GM21423 (cell line): ENCODE measurements at regions not wholly inside any gene's neighbourhood (a gene's known extent, or its start where the extent isn't known, plus 50 kb on each side); places are given as distances from the start of the nearest gene placed in this dataset.
"Not testable (repeated sequence)": the region's sequence is repeated elsewhere in the genome, so short reads cannot be mapped to it uniquely, and the experiment has no call there.

Experiments used
- ATAC-seq: cut with Tn5 transposase; IDR thresholded peaks from one replicate; pipeline ENCODE4 v1.9.1; 2021; ENCODE audit warnings: mild to moderate bottlenecking, moderate library complexity; ENCODE audit not compliant: unreplicated experiment

DNA sequence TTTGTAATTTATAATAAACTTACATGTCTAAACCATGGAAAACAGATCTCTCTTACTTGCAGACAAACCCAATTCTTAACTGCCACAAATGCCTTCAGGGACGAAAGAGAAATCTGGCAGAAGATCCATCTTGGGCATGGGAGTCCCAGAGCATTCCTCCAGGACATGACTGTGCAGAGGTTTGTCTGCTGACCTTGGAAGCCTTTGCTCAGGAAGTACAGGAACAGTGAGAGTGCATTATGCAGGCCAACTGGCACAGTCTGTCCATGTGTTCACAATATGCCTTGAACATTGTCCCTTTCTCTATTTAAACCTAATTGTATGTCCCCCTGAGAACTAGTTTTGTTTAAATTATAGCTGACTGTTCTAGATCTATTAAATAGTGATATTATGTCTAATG, 467.1 kb downstream of the ATP23 start:
- ATAC-seq = no peak

DNA sequence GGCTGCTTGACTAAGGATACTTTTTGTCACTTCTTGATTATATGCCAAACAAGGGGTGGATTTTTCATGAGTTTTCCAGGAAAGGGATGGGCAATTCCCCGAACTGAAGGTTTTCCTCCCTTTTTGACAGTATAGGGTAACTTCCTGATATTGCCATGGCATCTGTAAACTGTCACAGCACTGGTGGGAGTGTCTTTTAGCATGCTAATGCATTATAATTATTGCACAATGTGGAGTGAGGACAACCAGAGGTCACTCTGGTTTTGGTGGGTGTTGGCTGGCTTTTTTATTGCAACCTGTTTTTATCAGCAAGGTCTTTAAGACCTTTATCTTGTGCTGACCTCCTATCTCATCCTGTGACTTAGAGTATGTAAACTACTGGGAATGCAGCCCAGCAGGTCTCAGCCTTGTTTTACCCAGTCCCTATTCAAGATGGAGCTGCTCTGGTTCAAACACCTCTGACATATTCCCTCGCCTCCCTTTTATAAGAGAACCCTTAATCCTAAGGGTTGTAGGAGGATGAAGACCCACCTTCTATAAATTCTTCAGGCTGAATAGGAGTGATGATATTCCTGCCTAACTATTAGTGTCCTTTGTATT, 471.2 kb downstream of the ATP23 start:
- no peak for ATAC-seq

DNA sequence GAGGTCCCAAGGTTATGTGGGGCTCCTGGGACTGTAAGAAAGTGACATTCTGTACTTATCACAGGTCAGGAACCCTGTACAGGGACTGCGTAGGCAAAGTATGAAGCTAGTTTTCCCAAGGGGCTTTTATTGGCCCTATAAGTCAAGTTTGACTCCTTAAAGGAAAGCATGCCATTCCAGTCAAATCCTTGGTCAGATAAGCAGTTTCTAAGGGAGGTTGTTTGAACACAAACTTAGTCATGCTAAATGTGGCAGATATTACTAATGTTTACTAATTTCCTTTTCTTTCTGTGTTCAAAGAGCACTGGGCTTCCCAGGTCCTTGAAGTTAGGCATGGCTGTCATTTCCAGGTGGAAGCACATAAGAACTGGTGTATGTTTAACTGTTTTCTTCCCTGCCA, 472.4 kb downstream of the ATP23 start:
- no peak for ATAC-seq

DNA sequence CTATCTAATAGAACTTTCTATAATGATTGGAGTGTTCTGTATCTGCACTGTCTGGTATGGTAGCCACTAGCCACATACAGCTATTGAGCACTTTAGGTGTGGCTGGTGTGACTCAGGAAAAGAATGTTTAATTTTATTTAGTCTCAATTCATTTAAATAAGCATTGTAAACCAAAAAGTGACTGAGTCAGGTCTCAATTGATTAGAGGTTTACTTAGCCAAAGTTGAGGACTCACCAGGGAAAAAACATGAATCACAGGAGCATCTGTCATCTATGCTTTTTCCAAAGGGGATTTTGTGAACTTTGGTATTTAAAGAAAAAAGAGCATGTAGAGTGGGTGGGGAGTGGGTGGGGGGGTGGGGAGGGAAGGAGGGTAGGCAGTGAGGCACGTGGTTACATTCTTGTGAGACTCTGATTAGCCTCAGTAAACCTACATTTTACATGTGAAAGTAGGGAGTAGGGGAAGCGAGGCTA, 473.1 kb downstream of the ATP23 start:
- no peak for ATAC-seq

DNA sequence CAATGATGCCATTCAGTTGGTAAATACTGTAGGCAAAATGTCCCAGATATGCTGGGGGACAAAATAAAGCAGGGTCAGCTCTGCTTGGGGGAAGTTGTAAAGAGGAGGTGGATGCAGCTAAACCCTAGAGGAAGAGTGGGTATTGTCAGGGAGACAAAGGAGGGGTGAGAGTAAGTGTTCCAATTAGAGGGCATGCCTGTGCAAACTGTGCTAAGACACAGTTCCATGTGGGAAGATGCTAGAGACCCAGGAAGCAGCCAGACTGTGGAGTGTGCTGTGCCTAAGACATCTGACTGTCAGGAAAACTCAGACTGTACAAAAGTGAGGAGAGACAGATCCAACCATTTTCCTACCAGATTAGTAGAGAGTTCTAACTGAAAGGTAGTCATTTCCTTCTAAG, 474.3 kb downstream of the ATP23 start:
- no peak for ATAC-seq

DNA sequence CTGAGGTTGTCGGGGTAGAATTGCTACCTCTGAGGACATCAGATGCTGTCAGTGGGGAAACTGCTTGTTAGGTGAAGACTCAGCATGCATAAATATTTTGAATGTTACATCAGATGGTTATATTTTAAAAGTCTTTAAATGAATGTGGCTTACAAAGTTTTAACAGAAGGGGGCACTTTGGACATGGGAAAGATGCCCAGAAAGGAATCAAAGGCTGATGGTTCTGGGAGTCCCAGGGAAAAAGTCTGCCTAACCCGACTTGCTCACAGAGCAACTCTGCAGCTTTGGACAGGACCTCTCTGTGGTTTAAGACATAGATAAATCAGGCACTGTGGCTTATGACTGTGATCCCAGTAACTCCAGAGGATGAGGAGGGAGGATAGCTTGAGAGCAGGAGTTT, 474.9 kb downstream of the ATP23 start:
- ATAC-seq = no peak

DNA sequence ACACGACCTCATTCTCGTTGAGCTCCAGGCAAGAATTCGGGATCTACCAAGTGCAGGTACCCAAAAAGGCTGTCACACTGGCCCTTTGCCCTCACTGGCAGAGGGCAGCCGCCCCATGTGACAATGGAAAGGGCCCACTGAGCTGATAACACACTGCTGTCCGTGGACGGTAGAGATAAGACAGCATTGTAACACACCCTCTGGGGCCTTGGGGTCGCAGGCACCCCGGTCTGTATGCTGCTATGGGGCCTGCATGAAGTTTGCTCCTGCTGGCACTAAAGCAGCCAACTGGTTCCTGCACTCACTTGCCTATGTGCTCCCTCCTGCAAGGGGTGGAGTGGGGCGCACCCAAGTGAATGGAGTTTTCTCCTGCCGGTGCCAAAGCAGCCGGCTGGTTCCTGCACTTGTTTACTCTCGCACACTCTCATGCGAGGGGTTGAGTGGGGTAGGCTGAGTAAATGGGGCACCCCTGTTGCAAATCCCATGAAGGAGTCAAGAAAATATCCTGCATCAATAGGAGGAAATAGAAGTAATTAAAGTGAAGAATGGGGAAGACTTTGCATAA, 477.9 kb downstream of the ATP23 start:
- ATAC-seq = no peak

DNA sequence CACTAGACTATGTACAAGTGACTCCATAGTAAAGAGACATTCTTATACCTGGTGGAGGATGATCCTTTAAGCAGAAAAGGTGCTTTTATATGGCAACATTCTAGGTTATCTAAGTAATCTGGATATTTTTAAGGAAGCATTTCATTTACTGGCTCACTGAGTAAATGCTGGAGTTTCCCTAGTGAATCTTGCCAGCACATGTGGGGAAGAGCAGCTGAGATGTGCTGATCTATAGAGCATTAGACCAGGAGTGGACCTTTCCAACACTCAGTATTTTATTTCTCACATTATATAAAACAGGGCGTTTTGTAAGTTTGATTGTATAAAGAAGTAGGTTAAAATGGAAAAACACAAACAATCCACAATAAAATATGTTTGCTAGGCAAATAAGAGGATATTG, 478.5 kb downstream of the ATP23 start:
- no peak for ATAC-seq

DNA sequence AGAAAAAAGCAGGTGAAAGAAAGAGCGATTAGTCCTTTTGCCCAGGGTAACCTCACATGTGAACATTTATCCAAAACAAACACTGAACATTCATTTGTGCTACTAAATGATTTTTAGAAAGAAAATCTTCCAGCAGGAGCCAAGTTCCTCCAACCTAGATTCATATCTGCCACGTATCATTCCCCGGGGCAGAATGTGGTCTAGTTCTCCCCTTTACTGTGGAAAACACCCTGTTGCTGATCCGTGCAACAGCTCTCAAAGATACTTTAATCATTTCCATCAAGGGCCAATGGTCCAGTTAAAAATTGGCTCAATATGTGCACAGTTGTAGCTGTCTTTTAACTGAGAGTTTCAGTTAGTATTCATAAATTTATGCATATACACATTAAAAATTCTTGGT, 479.1 kb downstream of the ATP23 start:
- ATAC-seq = no peak

DNA sequence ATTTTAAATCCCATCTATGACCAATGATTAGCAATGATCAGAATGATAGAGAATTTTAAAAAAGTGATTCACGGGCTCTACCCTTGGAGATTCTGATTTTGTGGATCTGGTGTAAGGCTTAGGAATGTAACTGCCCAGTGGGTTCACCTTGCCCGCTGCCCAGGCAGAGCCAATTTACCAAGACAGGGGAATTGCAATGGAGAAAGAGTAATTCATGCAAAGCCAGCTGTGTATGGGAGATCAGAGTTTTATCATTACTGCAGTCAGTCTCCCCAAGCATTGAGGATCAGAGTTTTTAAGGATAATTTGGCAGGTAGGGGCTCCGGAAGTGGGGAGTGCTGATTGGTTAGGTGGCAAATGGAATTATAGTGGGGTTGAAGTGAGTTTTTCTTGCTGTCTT, 480.6 kb downstream of the ATP23 start:
- no peak for ATAC-seq

DNA sequence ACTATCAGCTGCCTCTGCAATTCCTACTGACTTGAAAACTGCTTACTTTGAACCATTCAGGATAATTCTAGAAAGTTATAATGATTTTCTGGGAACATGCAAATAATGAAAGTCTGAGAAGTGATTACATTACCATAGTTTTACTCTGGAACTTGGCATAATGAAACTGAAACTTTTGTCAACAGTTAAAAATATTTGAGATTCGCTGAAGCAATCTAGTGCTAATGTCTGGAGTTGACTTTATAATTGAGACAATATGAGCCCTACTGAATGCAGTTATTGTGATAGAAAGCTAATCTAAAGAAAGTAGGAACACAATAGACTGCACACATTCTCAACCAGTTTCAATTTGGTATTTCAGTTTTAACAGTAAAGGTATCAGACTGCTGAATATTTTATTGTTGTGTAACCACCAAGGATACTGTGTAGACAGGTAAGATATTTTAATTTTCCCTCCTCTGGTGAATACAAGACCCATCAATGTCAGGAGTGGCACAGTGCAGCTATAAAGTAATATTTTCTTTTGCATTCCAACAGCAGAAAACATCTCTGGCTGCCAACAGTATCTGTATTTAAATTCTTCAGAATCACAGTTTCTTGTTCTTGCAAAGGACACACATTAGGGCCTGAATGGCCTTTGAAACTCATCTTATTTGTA, 483.5 kb downstream of the ATP23 start:
- peak; percentile 20 for ATAC-seq

DNA sequence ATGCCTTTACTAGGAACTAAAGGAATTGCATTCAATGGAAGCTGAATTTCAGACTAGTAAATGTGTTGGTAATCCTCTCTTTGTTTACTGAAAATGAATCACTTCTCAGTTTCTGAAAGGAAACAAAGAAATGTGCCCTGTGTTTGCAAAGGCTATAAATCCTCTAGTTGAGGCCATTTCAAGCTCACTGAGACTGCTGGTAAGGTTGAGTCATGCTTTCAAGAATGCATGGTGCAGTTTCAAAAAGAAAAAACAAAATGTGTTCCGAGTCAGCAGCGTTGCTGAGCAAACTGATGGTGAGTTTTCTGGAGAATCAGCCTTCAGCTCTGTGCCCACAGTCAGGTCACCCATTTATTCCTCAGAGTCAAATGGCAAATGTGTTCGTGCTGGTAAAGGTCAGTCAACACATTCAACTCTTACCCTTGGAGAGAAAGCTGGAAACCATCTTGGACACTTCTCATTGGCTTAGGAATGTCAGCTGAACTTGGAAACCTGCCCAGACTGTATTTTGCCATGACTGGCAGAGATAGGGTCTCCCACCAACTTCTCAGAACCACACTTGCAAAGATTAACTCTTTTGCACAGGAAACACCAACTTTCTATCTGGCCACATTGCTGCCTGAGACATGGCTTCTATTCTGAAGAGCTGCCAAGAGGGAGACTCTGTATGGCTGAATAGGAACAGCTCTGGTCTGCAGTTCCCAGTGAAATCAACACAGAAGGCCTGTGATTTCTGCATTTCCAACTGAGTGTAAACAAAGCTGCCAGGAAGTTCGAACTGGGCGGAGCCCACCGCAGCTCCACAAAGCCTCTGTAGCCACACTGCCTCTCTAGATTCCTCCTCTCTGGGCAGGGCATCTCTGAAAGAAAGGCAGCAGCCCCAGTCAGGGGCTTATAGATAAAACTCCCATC, 484.4 kb downstream of the ATP23 start:
- ATAC-seq = peak; percentile 89

DNA sequence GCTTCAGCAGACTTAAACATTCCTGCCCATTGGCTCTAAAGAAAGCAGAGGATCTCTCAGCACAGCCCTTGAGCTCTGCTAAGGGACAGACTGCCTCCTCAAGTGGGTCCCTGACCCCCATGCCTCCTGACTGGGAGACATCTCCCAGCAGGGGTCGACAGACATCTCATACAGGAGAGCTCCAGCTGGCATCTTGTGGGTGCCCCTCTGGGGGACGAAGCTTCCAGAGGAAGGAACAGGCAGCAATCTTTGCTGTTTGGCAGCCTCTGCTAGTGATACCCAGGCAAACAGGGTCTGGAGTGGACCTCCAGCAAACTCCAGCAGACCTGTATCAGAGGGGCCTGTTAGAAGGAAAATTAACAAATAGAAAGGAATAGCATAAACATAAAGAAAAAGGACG, 485.1 kb downstream of the ATP23 start:
- ATAC-seq = not testable (repeated sequence)

DNA sequence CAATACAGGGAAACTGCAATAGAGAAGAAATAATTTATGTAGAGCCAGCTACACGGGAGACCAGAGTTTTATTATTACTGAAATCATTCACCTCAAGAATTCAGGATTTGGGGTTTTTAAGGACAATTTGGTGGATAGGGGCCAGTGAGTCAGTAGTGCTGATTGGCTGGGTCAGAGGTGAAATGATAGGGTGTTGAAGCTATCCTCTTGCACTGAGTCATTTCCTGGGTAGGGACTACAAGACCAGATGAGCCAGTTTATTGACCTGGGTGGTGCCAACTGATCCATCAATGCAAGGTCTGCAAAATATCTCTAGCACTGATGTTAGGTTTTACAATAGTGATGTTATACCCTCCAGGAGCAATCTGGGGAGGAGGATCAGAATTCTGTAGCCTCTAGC, 486.3 kb downstream of the LRIG3 start:
- ATAC-seq = no peak

DNA sequence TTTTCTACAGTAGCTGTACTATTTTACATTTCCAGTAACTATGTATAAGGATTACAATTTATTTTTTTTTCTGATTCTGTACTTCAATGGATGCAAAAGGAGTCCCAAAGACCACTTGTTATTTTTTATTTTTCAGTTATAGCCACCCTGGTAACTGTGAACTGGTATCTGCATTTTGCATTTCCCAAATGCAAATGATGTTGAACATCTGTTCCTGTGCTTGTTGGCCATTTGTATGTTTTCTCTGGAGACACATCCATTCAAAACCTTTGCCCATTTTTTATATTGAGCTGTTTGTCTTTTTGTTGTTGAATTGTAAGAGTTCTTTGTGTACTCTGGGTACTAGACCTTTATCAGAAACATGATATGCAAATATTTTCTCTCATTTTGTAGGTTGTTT, 485.6 kb downstream of the LRIG3 start:
- ATAC-seq = no peak

DNA sequence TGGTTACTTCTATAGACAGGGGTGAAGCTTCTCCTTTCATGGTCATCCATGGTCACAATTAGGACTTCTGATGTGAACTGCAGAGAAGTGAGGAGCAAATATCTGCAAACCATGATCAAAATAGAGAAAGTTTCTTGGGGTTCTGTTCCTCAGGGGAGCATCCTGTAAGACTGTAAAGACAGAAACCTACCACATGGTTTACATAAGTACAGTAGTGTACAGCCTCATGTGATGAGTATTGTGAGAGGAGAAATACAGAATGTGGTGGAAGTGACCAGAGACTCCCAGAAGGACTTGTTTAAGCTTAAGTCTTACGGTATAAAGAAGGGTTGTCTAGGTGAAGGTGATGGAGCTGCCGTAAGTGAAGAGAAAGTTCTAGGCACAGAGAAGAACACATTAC, 484.7 kb downstream of the LRIG3 start:
- peak; percentile 72 for ATAC-seq

DNA sequence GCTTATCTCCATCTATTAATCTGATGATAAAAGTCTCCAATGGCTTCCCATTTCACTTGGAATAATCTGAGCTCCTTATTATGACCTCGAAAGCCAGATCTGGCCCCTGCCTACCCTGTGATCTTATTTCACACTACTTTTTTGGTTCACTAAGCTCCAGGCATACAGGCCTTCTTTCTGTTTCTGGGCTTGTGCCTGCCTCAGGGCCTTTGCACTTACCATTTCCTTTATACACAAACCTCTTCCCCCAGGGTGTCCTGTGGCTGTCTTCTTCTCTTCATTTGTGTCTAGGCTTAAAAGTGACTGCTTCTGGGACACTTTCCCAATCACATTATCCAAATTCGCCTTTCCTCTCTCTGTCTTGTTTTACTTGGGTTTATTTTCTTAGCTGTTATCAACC, 478.8 kb downstream of the LRIG3 start:
- no peak for ATAC-seq

DNA sequence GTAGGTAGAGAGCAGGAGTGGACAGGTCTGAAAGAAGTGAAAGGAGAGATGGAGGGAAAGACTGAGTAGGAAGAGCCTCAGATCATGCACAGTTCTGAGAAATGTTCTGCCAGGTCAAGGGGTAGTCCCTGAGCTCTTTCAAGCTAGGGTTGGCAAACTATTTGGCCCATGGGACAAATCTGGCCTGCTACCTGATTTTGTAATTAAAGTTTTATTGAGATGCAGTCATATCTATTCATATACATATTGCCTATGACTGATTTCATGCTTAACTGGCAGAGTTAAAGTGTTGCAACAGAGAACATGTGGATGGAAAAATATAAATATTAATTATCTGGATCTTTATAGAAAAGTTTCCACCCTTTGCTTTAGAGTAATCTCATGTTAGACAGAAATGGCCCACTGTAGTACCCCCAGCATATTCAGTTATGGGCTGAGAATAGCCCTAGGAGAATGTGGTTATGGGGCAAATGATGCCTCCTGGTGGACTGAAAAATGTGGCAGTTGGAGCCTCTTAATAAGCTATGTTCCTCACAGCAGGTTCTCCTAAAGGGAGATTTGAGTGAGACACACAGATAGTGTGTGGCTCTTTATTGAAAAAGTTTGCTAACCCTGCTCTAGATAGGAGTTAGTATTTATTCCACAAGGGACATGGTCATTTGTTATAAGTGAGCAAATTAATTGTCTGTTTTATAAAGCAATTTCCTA, 476.9 kb downstream of the LRIG3 start:
- ATAC-seq = peak; percentile 76

DNA sequence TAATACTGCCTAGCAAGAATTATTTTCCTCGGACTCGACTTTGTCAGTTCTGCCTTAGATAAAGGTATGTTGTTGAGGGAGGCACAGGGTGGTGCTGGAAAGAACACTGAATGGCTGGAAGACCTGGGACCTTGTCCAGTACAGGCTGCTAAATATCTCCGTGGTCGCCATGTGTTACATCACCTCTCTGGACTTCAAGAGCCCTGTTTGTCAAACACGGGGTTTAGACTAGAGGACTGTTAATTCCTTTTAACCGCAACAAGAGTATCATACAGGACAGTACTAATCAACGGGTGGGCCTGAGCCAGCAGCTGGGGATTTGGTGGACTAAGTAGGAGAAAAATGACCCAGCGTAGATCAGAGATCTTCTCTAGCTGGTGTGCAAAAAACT, 476.3 kb downstream of the LRIG3 start:
- no peak for ATAC-seq

DNA sequence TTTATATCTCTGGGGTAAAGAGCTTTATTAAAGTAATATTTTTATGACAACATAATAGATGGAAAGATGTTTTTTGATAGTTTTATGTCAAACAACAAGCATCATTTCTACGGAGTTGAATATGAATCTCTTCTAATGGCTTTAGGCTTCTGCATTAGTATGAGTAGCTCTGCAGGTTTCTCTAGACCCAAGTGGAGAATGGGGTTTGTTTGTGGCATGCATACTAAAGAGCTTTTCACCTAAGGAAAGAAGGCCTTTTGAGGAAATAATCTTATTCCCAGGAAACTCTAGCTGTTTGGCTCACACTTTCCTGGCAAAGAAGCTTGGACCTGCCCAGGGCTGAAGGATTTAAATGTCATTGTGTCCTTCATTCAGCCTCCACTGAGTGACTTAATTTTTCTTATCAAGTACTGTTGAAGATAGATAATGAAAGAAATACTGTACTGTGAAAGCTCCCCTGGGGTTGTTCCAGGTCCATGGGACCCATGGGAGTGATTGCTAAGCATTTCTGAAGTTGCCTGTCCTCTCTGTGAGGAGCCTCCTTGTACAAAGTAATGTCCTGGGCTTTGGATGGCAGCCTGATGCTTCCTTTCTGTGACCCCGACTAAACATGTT, 469.3 kb downstream of the LRIG3 start:
- ATAC-seq = no peak

DNA sequence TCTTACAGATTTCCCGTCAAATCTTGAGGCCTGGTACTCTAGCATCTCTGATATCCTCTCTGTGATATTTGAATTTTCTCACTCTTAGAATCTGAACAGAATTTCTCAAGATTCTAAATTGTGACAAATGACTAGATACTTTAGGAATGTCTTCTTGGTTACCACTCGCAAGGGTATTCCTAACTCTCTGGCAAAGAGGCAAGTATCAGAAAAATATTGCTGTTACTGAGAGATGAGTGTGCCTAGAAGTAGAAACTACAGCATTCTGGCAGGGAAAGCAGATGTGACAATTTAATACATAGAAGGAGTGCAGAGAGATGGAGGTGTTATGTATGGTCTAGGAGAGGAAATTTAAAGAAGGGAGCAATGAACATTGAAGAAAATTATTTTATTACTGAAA, 467.8 kb downstream of the LRIG3 start:
- ATAC-seq = no peak
